ENCODE measurements at regions not wholly inside any gene's neighbourhood (a gene's known extent, or its start where the extent isn't known, plus 50 kb on each side); places are given as distances from the start of the nearest gene placed in this dataset.
"Not testable (repeated sequence)": the region's sequence is repeated elsewhere in the genome, so short reads cannot be mapped to it uniquely, and the experiment has no call there.

DNA sequence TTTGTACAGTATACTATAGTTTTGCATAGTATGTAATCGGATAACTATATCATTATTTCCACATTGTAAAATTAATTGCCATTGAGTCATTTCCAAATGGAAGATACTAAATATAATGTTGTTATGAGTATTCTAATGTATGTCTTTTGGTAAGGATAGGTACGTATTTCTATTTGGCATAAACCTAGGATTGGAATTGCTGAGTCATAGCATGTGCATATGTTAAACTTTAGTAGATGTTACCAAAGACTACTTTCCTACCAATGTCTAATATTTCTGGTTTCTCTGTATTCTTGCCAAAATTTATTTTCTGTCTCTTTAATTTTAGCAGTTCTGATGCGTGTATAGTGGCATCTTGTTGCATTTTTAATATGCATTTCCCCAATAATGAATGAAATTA, 825.1 kb upstream of the ARRDC3 start:
- intact Hi-C loops (cut with DNase I) = no loop called here
- DNase-seq (no peak), ATAC-seq (ENCODE audit: poor library complexity) (no peak)

DNA sequence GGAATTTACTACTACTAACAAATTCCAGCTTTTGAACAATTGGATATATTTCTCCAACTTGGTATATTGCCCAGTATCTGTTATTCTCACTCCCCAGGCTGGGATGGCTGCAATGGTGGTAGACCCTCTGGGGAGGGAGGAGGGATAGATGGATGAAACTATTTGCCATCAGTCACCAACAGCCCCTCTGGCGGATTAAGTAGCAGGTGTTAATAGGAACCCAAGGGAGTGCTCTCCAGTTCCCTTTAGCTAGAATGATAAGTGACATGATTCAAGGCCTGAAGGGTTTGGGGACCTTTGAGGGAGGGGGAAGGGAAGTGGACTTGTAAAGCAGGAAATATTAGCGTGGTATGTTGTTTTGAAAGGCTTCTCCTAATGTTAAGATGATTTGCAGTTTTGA, 824.0 kb upstream of the ARRDC3 start:
- no peak for ATAC-seq (ENCODE audit: poor library complexity)
- no peak for DNase-seq
- intact Hi-C loops (cut with DNase I) = no loop called here

DNA sequence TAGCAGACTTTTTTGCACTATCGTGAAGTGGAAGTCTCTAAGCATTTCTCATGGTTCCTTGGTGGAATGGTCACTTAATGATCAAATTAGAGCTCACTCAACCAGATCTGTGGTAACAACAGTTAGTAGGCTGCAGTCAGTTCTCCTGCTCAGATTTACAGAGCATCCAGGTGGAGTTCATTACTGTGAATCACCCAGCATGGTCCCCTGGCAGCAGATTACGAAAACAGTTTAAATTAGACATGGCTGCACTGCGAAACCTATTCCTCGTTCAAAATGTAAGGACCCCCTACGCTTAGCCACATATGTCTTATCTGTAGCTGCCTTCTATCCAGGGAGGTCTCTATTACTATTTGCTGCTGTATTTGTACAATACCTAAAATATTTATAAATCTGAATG, 823.6 kb upstream of the ARRDC3 start:
- intact Hi-C loops (cut with DNase I) = no loop called here
- DNase-seq (no peak), ATAC-seq (ENCODE audit: poor library complexity) (no peak)

DNA sequence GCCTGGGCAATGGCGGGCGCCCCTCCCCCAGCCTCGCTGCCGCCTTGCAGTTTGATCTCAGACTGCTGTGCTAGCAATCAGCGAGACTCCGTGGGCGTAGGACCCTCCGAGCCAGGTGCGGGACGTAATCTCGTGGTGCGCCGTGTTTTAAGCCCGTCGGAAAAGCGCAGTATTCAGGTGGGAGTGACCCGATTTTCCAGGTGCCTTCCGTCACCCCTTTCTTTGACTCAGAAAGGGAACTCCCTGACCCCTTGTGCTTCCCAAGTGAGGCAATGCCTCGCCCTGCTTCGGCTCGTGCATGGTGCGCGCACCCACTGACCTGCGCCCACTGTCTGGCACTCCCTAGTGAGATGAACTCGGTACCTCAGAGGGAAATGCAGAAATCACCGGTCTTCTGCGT, 815.9 kb upstream of the ARRDC3 start:
- DNase-seq; ATAC-seq (ENCODE audit: poor library complexity); intact Hi-C loops (cut with DNase I): not testable (repeated sequence)

DNA sequence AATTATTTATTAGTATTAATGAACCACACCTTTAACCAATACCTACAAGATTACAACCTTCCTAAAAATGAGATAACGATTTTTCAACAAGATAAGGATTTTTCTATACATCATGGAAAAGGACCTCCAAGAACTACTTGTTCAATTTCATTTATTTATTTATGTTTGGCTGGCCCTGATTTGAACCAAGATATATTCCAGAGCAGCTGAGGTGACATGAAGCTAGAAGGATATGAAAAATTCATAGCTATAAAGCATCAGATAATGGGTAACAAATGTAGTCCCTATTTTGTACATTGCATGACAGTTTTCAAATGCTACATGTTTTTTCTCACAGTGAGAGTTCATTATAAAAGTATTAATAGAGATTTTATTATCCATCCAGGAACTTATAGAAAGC, 798.5 kb upstream of the ARRDC3 start:
- DNase-seq (no peak), ATAC-seq (ENCODE audit: poor library complexity) (no peak)
- intact Hi-C loops (cut with DNase I) = no loop called here

DNA sequence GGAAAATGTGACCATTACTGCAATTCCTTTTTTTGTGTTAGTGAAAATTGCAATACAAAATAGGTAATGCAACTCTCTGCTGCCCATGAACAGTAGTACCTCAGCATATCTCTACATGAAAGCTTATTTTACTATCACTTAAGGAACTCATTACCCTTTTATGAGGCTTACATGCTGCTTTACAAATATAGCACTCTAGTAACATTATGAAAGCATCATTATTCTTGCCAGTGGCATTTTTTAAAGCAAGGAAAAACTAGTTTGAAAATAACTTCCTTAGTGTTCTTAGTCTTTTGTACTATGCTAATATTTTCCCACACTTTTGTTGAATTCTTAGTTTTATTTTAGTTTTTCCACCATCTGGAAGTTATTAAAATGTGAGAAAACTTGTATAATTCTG, 797.3 kb upstream of the ARRDC3 start:
- DNase-seq (no peak), ATAC-seq (ENCODE audit: poor library complexity) (no peak)
- intact Hi-C loops (cut with DNase I) = no loop called here

DNA sequence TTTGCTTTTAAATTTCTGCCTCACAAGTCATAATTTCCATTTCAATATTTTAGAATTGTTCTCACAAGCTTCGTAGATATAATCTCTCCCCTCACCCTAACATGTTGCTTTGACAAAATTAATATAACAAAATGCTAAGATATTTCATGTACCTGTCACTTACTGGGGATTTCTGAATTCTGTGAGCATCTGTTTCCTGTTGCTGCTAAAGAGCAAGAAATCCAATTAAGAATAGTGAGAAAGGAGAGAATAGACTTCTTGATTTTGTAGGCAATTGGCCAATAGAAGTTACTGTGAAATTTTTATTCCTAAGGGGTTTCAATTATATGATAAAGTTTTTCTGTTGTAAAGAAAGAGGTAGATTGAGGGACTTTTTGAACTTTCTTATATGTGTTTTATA, 796.5 kb upstream of the ARRDC3 start:
- ATAC-seq (ENCODE audit: poor library complexity) = no peak
- no peak for DNase-seq
- intact Hi-C loops (cut with DNase I) = no loop called here

DNA sequence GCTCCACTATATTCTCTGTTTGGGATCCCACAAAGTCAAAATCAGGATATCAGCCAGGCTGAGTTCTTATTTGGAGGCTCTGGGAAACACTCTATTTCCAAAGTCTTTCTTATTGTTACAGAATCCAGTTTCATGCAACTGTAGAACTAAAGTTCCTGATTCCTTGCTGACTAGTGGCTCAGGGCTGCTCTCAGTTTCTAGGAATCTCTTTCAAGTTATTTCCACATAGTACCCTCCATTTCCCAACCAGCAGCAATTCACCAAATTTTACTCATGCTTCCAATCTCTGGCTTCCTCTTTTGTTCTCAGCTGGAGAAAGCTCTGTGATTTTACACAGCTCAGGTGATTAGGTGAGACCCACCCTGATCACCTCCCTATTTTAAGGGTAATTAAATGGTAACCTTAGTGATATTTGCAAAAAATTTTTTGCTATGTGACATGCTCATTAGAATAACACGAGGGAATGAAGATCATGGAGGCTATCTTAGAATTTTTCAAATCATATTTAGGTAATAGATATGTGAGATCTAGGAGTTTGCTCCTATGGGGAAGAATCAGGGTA, 794.9 kb upstream of the ARRDC3 start:
- intact Hi-C loops (cut with DNase I) = no loop called here
- ATAC-seq (ENCODE audit: poor library complexity) (no peak), DNase-seq (no peak)

DNA sequence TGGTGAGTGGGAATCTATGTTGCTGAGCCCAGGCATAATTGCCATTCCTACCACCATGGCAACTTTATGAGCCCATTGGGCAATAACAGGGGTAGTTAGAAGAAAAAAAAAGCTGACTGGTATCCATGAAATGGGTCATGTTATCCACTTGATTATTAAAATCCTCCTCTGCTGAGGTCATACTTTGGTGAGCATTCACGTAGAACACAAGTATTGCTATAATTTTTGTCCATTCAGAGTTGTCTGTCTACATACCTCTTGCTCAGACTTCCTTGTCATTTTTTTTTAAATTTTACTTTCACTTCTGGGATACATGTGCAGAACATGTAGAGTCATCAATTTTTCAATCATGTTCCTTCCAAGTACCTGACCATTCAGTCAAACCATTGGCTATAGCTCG, 780.8 kb upstream of the ARRDC3 start:
- DNase-seq (no peak), ATAC-seq (ENCODE audit: poor library complexity) (no peak)

DNA sequence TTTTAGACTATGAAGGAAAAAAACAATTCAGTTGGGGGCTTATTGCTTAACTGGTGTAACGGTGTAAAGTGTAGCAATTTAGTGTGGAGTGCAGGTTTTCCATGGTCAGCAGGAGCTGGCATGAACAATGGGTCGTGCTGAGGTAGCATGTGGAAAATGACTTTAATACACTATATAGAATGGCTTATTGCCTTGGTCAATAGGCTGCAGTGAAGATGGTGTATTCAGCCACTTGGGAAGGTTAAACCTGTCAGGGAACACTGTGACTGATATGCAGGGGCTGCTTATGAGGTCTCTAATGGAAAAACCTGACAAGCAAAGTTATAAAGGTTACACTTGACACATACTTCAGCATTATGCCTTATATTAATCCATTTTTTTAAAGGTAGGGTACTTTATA, 764.7 kb upstream of the ARRDC3 start:
- DNase-seq (no peak), ATAC-seq (ENCODE audit: poor library complexity) (no peak)
- intact Hi-C loops (cut with DNase I) = no loop called here

More for the DNA sequence above, 780.8 kb upstream of the ARRDC3 start:
- intact Hi-C loops (cut with DNase I) = no loop called here

DNA sequence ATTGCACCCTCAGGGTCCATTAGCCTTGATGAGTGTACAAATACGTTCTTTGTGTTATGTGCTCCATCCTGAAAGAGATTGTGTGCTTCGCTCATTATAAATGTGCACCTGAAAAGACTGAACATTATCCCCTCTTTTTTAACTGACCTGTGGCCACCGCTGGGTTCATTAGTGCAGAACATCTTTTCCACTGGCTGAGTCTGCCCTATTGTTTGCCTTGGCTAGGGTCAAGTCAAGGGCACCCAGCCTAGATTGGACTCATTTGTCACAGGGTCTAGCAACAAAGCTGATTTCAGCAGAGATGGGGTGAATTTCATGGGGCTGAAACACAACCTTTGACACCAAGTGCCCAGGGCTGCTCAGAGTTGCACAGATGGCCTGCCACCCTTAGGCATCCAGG, 764.1 kb upstream of the ARRDC3 start:
- intact Hi-C loops (cut with DNase I) = no loop called here
- no peak for DNase-seq
- no peak for ATAC-seq (ENCODE audit: poor library complexity)

DNA sequence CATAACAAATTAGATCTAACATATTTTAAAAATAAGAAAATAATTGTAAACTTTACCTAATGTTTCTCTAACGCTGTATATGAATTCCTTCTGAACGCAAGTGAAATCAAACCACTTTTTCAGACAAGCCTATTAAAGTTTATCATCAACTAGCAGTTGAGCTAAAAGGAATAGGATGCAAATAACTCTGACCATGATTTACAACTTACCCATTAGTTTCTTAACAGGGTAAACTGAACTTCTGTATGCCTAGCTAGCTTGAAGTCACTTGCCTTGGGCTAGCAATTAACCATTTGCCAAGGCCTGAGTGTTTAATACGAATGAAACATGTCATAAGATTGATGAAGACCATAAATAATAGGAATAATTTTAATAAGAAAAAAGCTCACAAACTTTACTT, 762.7 kb upstream of the ARRDC3 start:
- intact Hi-C loops (cut with DNase I) = no loop called here
- no peak for DNase-seq
- no peak for ATAC-seq (ENCODE audit: poor library complexity)

DNA sequence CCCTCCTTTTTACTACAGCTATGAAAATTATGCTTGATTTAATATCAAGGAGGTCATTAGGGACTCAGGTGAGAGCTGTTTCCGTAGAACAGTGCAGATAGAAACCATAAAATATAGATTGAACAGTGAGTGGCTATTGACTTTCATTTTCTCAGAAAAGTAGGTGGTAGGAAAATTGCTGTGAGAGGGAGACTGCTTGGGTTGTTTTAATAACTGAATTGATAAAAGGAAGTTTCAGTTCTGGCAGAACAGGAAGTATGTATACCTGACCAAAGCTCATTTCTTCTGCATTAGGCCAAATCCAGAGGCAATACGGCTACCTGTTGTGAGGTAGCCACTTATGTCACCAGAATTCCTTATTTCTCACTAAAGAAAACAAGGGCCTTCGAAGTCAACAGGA, 761.7 kb upstream of the ARRDC3 start:
- ATAC-seq (ENCODE audit: poor library complexity) = no peak

DNA sequence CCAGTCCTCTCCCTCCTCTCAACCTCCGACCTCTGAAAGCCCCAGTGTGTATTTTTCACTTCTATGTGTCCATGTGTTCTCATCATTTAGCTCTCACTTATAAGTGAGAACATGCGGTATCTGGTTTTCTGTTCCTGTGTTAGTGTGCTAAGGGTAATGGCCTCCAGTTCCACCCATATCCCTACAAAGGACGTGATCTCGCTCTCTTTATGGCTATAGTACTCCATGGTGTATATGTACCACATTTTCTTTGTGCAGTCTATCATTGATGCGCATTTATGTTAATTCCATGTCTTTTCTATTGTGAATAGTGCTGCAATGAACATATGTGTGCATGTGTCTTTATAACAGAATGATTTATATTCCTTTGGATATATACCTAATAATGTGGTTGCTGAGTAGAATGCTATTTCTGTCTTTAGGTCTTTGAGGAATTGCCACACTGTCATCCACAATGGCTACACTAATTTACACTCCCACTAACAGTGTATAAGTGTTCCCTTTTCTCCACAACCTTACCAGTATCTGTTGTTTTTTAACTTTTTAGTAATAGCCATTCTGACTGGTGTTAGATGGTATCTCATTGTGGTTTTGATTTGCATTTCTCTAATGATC, 749.3 kb upstream of the ARRDC3 start:
- intact Hi-C loops (cut with DNase I); ATAC-seq (ENCODE audit: poor library complexity); DNase-seq: not testable (repeated sequence)

More for the DNA sequence above, 761.7 kb upstream of the ARRDC3 start:
- intact Hi-C loops (cut with DNase I) = no loop called here
- DNase-seq = no peak

DNA sequence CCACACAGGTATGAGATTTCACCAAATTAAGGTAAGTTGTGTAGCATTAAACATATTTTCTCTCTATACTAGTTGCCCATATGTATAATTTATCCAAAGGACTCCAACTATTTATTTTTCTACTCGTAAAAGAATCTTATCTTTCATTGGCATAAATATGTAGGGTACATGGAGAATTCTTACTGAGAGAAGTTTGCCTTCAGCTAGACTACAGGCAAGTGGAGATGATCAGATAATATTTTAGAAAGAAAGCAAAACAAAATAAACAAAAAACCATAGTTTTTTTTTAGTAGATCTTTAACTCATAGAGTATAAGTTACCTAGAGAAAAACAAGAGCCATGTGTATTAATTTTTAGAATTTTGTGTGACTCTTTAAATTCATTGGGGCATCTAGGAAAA, 743.1 kb upstream of the ARRDC3 start:
- ATAC-seq (ENCODE audit: poor library complexity) (no peak), DNase-seq (no peak)
- intact Hi-C loops (cut with DNase I) = no loop called here

DNA sequence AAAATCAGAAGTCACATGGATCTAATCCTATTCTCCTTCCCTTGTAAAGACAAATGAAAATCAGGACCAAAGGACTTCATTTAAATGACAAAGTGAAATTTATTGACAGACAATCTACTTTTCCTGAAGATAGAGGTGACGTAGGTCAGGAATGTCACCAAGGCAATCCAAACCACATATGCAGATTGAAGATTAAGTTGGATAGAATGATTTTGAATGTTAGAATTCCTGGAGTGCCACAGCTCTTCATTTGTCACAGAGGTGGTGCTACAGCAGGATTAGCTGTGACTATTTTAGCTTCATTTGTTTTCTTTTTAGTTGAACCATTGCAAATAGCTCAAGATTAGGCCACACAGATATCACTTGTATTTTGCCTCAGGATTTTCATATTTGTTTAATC, 736.0 kb upstream of the ARRDC3 start:
- DNase-seq (no peak), ATAC-seq (ENCODE audit: poor library complexity) (no peak)

DNA sequence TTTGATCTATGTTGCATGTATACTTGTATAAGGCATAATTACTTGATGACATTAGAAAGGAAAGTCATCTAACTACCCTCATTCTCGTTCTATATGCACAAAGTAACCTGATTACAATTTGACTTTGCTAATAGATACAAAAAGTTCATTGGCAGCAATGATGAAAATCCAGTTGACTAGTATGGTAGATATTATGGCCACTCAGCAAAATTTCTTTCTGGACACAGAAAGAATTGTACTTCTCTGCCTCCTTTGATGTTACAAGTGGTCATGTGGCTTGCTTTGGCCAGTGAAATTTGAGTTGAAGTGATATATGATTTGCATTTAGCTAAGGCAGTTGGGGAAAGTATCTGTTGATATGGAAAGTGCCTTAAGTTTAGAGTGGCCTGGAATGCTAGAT, 723.7 kb upstream of the ARRDC3 start:
- intact Hi-C loops (cut with DNase I) = no loop called here
- no peak for ATAC-seq (ENCODE audit: poor library complexity)

More for the DNA sequence above, 736.0 kb upstream of the ARRDC3 start:
- intact Hi-C loops (cut with DNase I) = no loop called here

DNA sequence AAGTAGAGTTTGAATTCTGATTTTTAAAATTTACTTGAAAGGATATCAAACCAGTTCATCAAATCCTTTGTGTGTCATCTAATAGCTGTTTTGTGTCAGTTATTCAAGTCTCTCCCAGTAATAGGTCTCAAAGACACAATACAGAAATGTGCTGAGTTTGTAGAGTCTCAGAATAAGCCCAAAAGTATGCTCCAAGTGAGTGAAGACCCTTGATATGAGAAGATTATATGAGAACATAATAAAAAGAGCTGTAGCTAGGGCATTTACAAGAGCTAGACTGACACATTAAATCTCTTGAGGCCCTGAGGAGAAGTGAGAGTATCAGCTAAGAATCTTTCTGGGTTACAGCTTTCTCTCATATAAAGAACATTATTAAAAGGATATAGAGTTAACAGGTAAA, 721.0 kb upstream of the ARRDC3 start:
- ATAC-seq (ENCODE audit: poor library complexity) = no peak
- DNase-seq = no peak
- intact Hi-C loops (cut with DNase I) = no loop called here

More for the DNA sequence above, 723.7 kb upstream of the ARRDC3 start:
- no peak for DNase-seq

DNA sequence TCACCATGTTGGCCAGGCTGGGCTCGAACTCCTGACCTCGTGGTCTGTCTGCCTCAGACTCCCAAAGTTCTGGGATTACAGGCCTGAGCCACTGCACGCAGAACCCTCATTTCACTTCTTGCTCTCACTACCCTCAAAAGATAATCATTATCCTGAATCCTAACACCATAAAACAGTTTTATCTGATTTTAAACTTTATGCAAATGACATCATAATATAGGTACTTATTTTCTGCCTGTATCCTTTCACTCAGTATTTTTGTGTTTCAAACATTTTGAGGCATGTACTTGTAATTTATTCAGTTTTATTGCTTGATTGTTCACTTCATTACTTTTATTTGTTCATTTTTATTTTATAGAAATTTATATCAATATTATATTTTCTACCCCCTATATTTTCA, 719.2 kb upstream of the ARRDC3 start:
- no peak for DNase-seq
- ATAC-seq (ENCODE audit: poor library complexity) = no peak
- intact Hi-C loops (cut with DNase I) = no loop called here

DNA sequence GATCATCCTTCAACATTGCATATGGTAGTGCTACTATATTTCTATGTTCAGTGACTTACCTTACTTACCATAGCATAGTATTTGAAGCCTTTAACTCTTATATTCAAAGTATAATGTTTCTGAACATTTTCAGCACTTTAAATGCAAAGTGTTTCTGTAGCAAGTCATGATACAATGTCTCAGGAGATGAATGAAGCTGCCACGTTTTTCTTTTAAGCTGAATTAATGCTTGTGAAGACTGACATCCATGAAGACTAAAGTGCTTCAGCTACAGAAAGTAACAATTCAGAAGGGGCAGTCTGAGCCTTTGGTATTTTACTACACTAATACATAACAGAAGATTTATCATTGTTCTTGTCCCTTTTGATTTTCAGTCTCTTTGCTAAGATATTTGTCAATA, 709.1 kb upstream of the ARRDC3 start:
- intact Hi-C loops (cut with DNase I) = no loop called here
- ATAC-seq (ENCODE audit: poor library complexity) (no peak), DNase-seq (no peak)
